NCI-H2029 treated with DMSO at 0.1 percent for 48 hours (cell line): ENCODE measurements at regions not wholly inside any gene's neighbourhood (a gene's known extent, or its start where the extent isn't known, plus 50 kb on each side); places are given as distances from the start of the nearest gene placed in this dataset.
"Not testable (repeated sequence)": the region's sequence is repeated elsewhere in the genome, so short reads cannot be mapped to it uniquely, and the experiment has no call there.

Experiments
- DNase-seq: peaks from one replicate; lab custom pipeline; 2025; lab: John Stamatoyannopoulos, UW

- no peak for DNase-seq
These were observed 121.1 kb downstream of the PDCD6IP start for GRCh38 chr3:33919312-33920120.

- DNase-seq: no peak
These were observed 122.1 kb downstream of the PDCD6IP start for GRCh38 chr3:33920511-33920910.

- DNase-seq: no peak
These were observed 123.2 kb downstream of the PDCD6IP start for GRCh38 chr3:33921608-33922007.

GRCh38 chr3:33926998-33927605 is 128.7 kb downstream of the PDCD6IP start:
- DNase-seq: no peak

GRCh38 chr3:33929813-33930212 is 131.4 kb downstream of the PDCD6IP start:
- DNase-seq: no peak

GRCh38 chr3:33931512-33931911 is 133.1 kb downstream of the PDCD6IP start:
- DNase-seq: no peak

- no peak for DNase-seq
These were observed 133.8 kb downstream of the PDCD6IP start for GRCh38 chr3:33932010-33932764.

GRCh38 chr3:33936171-33936920 is 137.9 kb downstream of the PDCD6IP start:
- DNase-seq: no peak

GRCh38 chr3:33936921-33937525 is 138.6 kb downstream of the PDCD6IP start:
- no peak for DNase-seq

- no peak for DNase-seq
These were observed 139.2 kb downstream of the PDCD6IP start for GRCh38 chr3:33937628-33938027.

GRCh38 chr3:33940149-33940548 is 141.7 kb downstream of the PDCD6IP start:
- DNase-seq: no peak

- no peak for DNase-seq
These were observed 142.3 kb downstream of the PDCD6IP start for GRCh38 chr3:33940736-33941135.

GRCh38 chr3:33941804-33942203 is 143.4 kb downstream of the PDCD6IP start:
- DNase-seq: no peak

- DNase-seq: no peak
These were observed 144.2 kb downstream of the PDCD6IP start for GRCh38 chr3:33942483-33943150.

- no peak for DNase-seq
These were observed 144.8 kb downstream of the PDCD6IP start for GRCh38 chr3:33943277-33943676.

- not testable (repeated sequence) for DNase-seq
These were observed 148.2 kb downstream of the PDCD6IP start for GRCh38 chr3:33946612-33947011.

- no peak for DNase-seq
These were observed 149.1 kb downstream of the PDCD6IP start for GRCh38 chr3:33947272-33948195.

- DNase-seq: no peak
These were observed 150.6 kb downstream of the PDCD6IP start for GRCh38 chr3:33949074-33949473.

- DNase-seq: no peak
These were observed 156.5 kb downstream of the PDCD6IP start for GRCh38 chr3:33954956-33955355.

GRCh38 chr3:33956206-33956605 is 157.8 kb downstream of the PDCD6IP start:
- no peak for DNase-seq
